B cell (primary cell): ENCODE measurements at regions not wholly inside any gene's neighbourhood (a gene's known extent, or its start where the extent isn't known, plus 50 kb on each side); places are given as distances from the start of the nearest gene placed in this dataset.

Experiments
- EZH2 ChIP-seq: IDR thresholded peaks from 2 replicates; pipeline ENCODE4 v1.6.1; 2012; ENCODE audit warnings: borderline replicate concordance, low read depth, mild to moderate bottlenecking, moderate library complexity, low read length; ENCODE audit not compliant: insufficient read depth, poor library complexity, severe bottlenecking
- TF ChIP-seq, protein P1 (sequence below): fragments of 200-600 bp; IDR thresholded peaks from one replicate; pipeline ENCODE4 v1.8.0; 2022; ENCODE audit warnings: antibody characterized with exemption, mild to moderate bottlenecking

DNA sequence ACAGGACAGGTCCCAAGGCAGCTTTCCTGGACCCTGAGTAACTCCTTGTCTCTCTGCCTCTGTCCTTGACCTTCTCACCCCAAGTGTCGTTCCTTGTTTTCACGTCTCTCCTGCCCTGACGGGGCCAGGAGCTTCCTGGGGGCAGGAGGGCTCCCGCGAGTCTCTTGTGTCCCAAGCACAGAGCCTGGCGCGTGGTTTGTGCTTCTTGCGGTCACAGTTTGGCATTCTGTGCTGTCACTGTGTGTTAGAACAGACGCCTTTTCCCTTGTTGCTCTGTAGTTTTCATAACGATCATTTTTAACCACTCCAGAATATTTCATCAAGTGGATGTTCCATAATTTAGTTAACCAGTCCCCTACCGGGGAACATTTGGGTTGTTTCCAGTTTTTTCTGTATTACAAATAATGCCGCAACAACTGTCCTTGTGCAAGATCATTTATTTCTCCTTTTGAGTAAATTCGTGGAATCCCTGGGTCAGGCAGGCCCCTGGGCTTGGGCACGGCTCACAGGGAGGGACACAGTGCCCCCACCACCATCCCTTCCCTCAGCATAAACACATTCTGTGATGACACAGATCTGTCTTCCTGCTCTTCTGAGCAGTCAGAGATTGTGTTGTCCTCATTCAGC lies 71.9 kb downstream of the TSPAN17 start:
- TF ChIP-seq, protein P1, sequence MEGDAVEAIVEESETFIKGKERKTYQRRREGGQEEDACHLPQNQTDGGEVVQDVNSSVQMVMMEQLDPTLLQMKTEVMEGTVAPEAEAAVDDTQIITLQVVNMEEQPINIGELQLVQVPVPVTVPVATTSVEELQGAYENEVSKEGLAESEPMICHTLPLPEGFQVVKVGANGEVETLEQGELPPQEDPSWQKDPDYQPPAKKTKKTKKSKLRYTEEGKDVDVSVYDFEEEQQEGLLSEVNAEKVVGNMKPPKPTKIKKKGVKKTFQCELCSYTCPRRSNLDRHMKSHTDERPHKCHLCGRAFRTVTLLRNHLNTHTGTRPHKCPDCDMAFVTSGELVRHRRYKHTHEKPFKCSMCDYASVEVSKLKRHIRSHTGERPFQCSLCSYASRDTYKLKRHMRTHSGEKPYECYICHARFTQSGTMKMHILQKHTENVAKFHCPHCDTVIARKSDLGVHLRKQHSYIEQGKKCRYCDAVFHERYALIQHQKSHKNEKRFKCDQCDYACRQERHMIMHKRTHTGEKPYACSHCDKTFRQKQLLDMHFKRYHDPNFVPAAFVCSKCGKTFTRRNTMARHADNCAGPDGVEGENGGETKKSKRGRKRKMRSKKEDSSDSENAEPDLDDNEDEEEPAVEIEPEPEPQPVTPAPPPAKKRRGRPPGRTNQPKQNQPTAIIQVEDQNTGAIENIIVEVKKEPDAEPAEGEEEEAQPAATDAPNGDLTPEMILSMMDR = no peak
- TF ChIP-seq EZH2 = no peak
